Hepatocyte (in vitro differentiated cells): ENCODE measurements at regions not wholly inside any gene's neighbourhood (a gene's known extent, or its start where the extent isn't known, plus 50 kb on each side); places are given as distances from the start of the nearest gene placed in this dataset.

Experiments
- CTCF ChIP-seq: fragments of 200-600 bp; sonication (generic); IDR thresholded peaks from 2 replicates; pipeline ENCODE4 v1.5.1; 2016; ENCODE audit warnings: antibody characterized with exemption, mild to moderate bottlenecking; ENCODE audit not compliant: poor library complexity
- EZH2 ChIP-seq: fragments of 200-600 bp; sonication (generic); IDR thresholded peaks from 2 replicates; pipeline ENCODE4 v1.6.1; 2016; ENCODE audit warnings: antibody characterized with exemption, mild to moderate bottlenecking, borderline replicate concordance

- TF ChIP-seq CTCF (no peak), EZH2 (no peak)
These were observed 88.9 kb upstream of the TBX20 start for GRCh38 chr7:35342786-35343185.
